Fibroblast of the aortic adventitia (primary cell): ENCODE measurements at regions not wholly inside any gene's neighbourhood (a gene's known extent, or its start where the extent isn't known, plus 50 kb on each side); places are given as distances from the start of the nearest gene placed in this dataset.

ENCODE experiments used
- DNase-seq: peaks from one replicate; pipeline ENCODE4 v3.0.0-alpha.2; 2010; ENCODE audit warnings: low read depth
- H3K4me3 ChIP-seq: 2 replicates; pipeline ENCODE4 v1.5.1; 2011; ENCODE audit warnings: low read depth, mild to moderate bottlenecking, control low read depth, low read length, moderate library complexity
- CTCF ChIP-seq: IDR thresholded peaks from 2 replicates; pipeline ENCODE4 v1.5.1; 2011; ENCODE audit warnings: mild to moderate bottlenecking, low read length, control low read depth, inconsistent platforms; ENCODE audit not compliant: insufficient read depth

- TF ChIP-seq CTCF = no peak
- H3K4me3 ChIP-seq = no peak overlapping the region
- no peak for DNase-seq
Observed at GRCh38 chr5:157934600-157934999, 75.7 kb upstream of the CLINT1 start.

- TF ChIP-seq CTCF = no peak
Observed at GRCh38 chr5:157933005-157933404, 74.1 kb upstream of the CLINT1 start.

GRCh38 chr5:157930710-157931109, 71.8 kb upstream of the CLINT1 start:
- H3K4me3 ChIP-seq = no peak overlapping the region
- TF ChIP-seq CTCF = no peak
- DNase-seq = no peak

More at GRCh38 chr5:157933005-157933404, 74.1 kb upstream of the CLINT1 start:
- H3K4me3 ChIP-seq = no peak overlapping the region
- no peak for DNase-seq

GRCh38 chr5:157926977-157927376, 68.0 kb upstream of the CLINT1 start:
- no peak for TF ChIP-seq CTCF
- H3K4me3 ChIP-seq = no peak overlapping the region
- DNase-seq = no peak

GRCh38 chr5:157925786-157926671, 67.1 kb upstream of the CLINT1 start:
- DNase-seq = no peak
- no peak for TF ChIP-seq CTCF
- H3K4me3 ChIP-seq = no peak overlapping the region

GRCh38 chr5:157924931-157925729, 66.2 kb upstream of the CLINT1 start:
- DNase-seq = no peak
- no peak overlapping the region for H3K4me3 ChIP-seq
- no peak for TF ChIP-seq CTCF
